SK-N-SH treated with all-trans-retinoic acid at 6 μM for 48 hours (cell line): ENCODE measurements at regions not wholly inside any gene's neighbourhood (a gene's known extent, or its start where the extent isn't known, plus 50 kb on each side); places are given as distances from the start of the nearest gene placed in this dataset.

ENCODE experiments used
- CREB5 ChIP-seq: fragments of 250-450 bp; sonication (Bioruptor Pico); IDR thresholded peaks from 2 replicates; pipeline ENCODE4 v1.5.1; 2020; ENCODE audit warnings: low read depth, mild to moderate bottlenecking, moderate library complexity
- ISL1 ChIP-seq: fragments of 250-450 bp; sonication (Bioruptor Pico); IDR thresholded peaks from 2 replicates; pipeline ENCODE4 v2.1.2; 2022; ENCODE audit warnings: mild to moderate bottlenecking, moderate library complexity
- TSHZ2 ChIP-seq: fragments of 250-450 bp; sonication (Bioruptor Pico); IDR thresholded peaks from 2 replicates; pipeline ENCODE4 v1.5.0; 2020; ENCODE audit warnings: mild to moderate bottlenecking, moderate library complexity
- ZC3H10 ChIP-seq: fragments of 250-450 bp; sonication (Bioruptor Pico); IDR thresholded peaks from 2 replicates; pipeline ENCODE4 v1.5.1; 2021; ENCODE audit warnings: mild to moderate bottlenecking, moderate library complexity

GRCh38 chr2:212646698-212647366, 108.2 kb upstream of the ERBB4 start:
- TF ChIP-seq TSHZ2 (CRISPR knock-in tag): no peak
- no peak for TF ChIP-seq ZC3H10
- no peak for TF ChIP-seq ISL1 (CRISPR knock-in tag)
- no peak for TF ChIP-seq CREB5
